ENCODE measurements at regions not wholly inside any gene's neighbourhood (a gene's known extent, or its start where the extent isn't known, plus 50 kb on each side); places are given as distances from the start of the nearest gene placed in this dataset.

DNA sequence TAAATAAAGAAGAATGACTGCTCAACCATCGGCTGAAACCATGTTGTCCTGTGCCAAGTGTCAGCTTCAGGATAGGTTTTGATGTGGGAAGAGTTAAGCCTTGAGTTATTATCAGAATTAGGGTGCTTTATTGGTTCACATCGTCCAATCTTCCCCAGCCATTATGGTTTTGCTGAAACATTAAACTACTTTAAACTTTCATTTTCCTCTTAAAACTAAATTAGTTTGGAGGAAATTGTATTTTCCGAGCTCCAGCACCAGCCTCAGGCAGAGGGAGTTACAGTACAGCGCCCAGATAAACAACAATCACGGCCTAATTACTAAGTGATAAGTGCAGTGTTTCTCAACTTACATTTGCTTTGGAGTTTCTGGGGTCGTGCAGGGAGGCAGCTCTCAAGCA, 80.2 kb downstream of the TMEM114 start:
- peaks cover 24% of the 10 kb centered on the region for H3K27me3 Mint-ChIP-seq
- DNase-seq (ENCODE audit: low spot score, unreplicated experiment): no peak
- H3K4me1 Mint-ChIP-seq (ENCODE audit: low read depth): peaks cover 6% of the 10 kb centered on the region
- TF ChIP-seq CTCF (IDR thresholded peaks at IDR 0.05; ENCODE audit: unreplicated experiment): no peak
- no peaks in the 10 kb centered on the region for H3K36me3 Mint-ChIP-seq (ENCODE audit: insufficient read depth)
- no peak overlapping the region for H3K4me3 Mint-ChIP-seq (ENCODE audit: low read depth)
- H3K9me3 Mint-ChIP-seq (ENCODE audit: low read depth): no peaks in the 10 kb centered on the region
- H3K27ac Mint-ChIP-seq: no peak overlapping the region

DNA sequence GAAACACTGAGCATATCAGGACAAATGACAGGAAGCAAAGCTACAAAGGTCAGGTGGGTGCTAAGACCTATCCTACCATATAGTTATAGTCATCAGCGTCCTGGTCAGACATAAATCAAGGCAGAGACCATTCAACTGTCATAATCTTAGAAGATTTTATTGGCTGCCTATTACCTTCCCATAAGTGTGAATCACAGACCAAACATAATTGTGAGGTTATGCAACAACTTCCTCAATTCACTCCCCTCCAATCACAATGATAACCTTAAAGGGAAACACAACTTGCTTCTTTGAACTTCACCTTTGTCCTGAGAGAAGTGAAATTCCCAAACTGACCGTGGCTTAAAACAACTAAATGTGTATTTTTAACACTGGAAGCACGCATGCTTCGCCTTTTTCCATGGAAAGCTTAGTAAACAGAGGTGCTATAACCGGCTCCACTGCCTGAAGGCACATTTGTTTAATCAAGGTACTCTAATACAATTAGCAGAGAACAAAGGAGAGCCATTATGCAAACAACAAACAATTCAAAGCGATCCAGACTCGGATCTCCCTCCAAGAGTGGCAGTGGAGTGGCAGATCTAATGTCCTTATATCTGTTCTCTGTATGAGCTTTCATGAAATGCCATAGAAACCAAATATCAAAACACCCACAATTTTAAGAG, 84.9 kb downstream of the TMEM114 start:
- peaks cover 17% of the 10 kb centered on the region for H3K4me1 Mint-ChIP-seq (ENCODE audit: low read depth)
- no peaks in the 10 kb centered on the region for H3K9me3 Mint-ChIP-seq (ENCODE audit: low read depth)
- TF ChIP-seq CTCF (IDR thresholded peaks at IDR 0.05; ENCODE audit: unreplicated experiment): no peak
- H3K27ac Mint-ChIP-seq: no peak overlapping the region
- H3K27me3 Mint-ChIP-seq: peaks cover 15% of the 10 kb centered on the region
- H3K36me3 Mint-ChIP-seq (ENCODE audit: insufficient read depth): no peaks in the 10 kb centered on the region
- no peak for DNase-seq (ENCODE audit: low spot score, unreplicated experiment)
- H3K4me3 Mint-ChIP-seq (ENCODE audit: low read depth): no peak overlapping the region

GRCh38 chr16:8502446-8502845, 87.9 kb downstream of the TMEM114 start:
- Mint-ChIP-seq H3K9me3 (ENCODE audit: low read depth) (peaks cover 2% of the 10 kb centered on the region), H3K4me1 (ENCODE audit: low read depth) (peaks cover 20% of the 10 kb centered on the region), H3K36me3 (ENCODE audit: insufficient read depth) (no peaks in the 10 kb centered on the region), H3K27ac (no peak overlapping the region), H3K27me3 (peaks cover 11% of the 10 kb centered on the region), H3K4me3 (ENCODE audit: low read depth) (no peak overlapping the region)
- no peak for DNase-seq (ENCODE audit: low spot score, unreplicated experiment)
- no peak for TF ChIP-seq CTCF (IDR thresholded peaks at IDR 0.05; ENCODE audit: unreplicated experiment)

GRCh38 chr16:8500351-8500750, 90.0 kb downstream of the TMEM114 start:
- peaks cover 3% of the 10 kb centered on the region for H3K9me3 Mint-ChIP-seq (ENCODE audit: low read depth)
- no peak for TF ChIP-seq CTCF (IDR thresholded peaks at IDR 0.05; ENCODE audit: unreplicated experiment)
- no peak for DNase-seq (ENCODE audit: low spot score, unreplicated experiment)
- no peaks in the 10 kb centered on the region for H3K36me3 Mint-ChIP-seq (ENCODE audit: insufficient read depth)
- H3K4me3 Mint-ChIP-seq (ENCODE audit: low read depth): no peak overlapping the region
- peaks cover 15% of the 10 kb centered on the region for H3K4me1 Mint-ChIP-seq (ENCODE audit: low read depth)
- peaks cover 6% of the 10 kb centered on the region for H3K27me3 Mint-ChIP-seq
- no peak overlapping the region for H3K27ac Mint-ChIP-seq

- DNase-seq (ENCODE audit: low spot score, unreplicated experiment): no peak
- H3K36me3 Mint-ChIP-seq (ENCODE audit: insufficient read depth): no peaks in the 10 kb centered on the region
- H3K4me3 Mint-ChIP-seq (ENCODE audit: low read depth): no peak overlapping the region
- TF ChIP-seq CTCF (IDR thresholded peaks at IDR 0.05; ENCODE audit: unreplicated experiment): no peak
- peaks cover 11% of the 10 kb centered on the region for H3K4me1 Mint-ChIP-seq (ENCODE audit: low read depth)
- H3K27ac Mint-ChIP-seq: no peak overlapping the region
- H3K9me3 Mint-ChIP-seq (ENCODE audit: low read depth): peaks cover 3% of the 10 kb centered on the region
- peaks cover 23% of the 10 kb centered on the region for H3K27me3 Mint-ChIP-seq
Measured at GRCh38 chr16:8496364-8496763, 93.9 kb downstream of the TMEM114 start.
